HG03469 (cell line): ENCODE measurements at regions not wholly inside any gene's neighbourhood (a gene's known extent, or its start where the extent isn't known, plus 50 kb on each side); places are given as distances from the start of the nearest gene placed in this dataset.

Experiments
- ATAC-seq: cut with Tn5 transposase; IDR thresholded peaks from one replicate; pipeline ENCODE4 v1.9.1; 2021; ENCODE audit warnings: mild to moderate bottlenecking, moderate library complexity, moderate number of reproducible peaks; ENCODE audit not compliant: unreplicated experiment

- no peak for ATAC-seq
Measured at GRCh38 chr6:170100046-170100445, 190.8 kb downstream of the DLL1 start.

GRCh38 chr6:170099387-170099786 is 191.5 kb downstream of the DLL1 start:
- ATAC-seq = no peak

GRCh38 chr6:170098428-170099170 is 192.3 kb downstream of the DLL1 start:
- no peak for ATAC-seq

- ATAC-seq = no peak
Measured at GRCh38 chr6:170097505-170098427, 193.1 kb downstream of the DLL1 start.

GRCh38 chr6:170096803-170097504 is 193.9 kb downstream of the DLL1 start:
- ATAC-seq = no peak

GRCh38 chr6:170096191-170096802 is 194.6 kb downstream of the DLL1 start:
- ATAC-seq = no peak

GRCh38 chr6:170095273-170095981 is 195.5 kb downstream of the DLL1 start:
- ATAC-seq = no peak

- no peak for ATAC-seq
Measured at GRCh38 chr6:170094686-170095272, 196.1 kb downstream of the DLL1 start.

GRCh38 chr6:170093658-170094596 is 197.0 kb downstream of the DLL1 start:
- ATAC-seq = no peak

- no peak for ATAC-seq
Measured at GRCh38 chr6:170093276-170093657, 197.6 kb downstream of the DLL1 start.

- ATAC-seq = no peak
Measured at GRCh38 chr6:170092826-170093225, 198.1 kb downstream of the DLL1 start.

- ATAC-seq = no peak
Measured at GRCh38 chr6:170091639-170092579, 199.0 kb downstream of the DLL1 start.

- ATAC-seq = no peak
Measured at GRCh38 chr6:170091000-170091638, 199.8 kb downstream of the DLL1 start.

GRCh38 chr6:170090561-170090960 is 200.3 kb downstream of the DLL1 start:
- no peak for ATAC-seq

GRCh38 chr6:170089963-170090362 is 200.9 kb downstream of the DLL1 start:
- ATAC-seq = no peak

- ATAC-seq = no peak
Measured at GRCh38 chr6:170088582-170088955, 202.3 kb downstream of the DLL1 start.

GRCh38 chr6:170087941-170088581 is 202.8 kb downstream of the DLL1 start:
- ATAC-seq = peak; percentile 44
